ENCODE measurements at regions not wholly inside any gene's neighbourhood (a gene's known extent, or its start where the extent isn't known, plus 50 kb on each side); places are given as distances from the start of the nearest gene placed in this dataset.

DNA sequence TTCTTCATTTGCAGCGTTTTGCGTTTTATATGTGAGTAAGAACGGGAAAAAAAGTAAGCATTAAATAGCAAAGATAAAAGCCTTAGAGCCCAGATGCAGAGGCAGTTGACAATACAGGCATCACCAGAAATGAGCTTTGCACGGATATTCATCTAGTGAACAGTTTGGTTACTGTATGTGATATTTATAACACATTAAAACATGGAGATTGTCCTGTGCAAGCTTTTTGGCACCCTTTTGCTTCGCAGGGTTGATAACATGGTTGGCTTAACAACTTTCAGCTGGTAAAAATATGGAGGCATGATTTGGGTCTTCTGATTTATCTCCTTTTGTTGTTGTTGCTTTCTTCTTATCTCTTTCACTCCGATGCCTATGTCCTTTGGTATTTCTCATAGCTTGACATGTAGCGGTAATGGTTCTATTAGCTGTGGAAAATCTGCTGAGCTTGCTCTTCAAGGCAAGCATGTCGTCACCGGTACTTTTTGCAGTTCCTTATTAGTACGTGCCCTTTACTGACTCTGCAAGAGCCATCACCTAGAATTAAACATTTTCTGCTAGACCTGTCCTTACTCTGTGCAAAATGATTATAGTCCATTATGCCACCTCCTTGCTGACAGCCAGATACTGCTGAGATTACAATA is 102.9 kb downstream of the PCDH7 start:
- TF ChIP-seq, protein P1, sequence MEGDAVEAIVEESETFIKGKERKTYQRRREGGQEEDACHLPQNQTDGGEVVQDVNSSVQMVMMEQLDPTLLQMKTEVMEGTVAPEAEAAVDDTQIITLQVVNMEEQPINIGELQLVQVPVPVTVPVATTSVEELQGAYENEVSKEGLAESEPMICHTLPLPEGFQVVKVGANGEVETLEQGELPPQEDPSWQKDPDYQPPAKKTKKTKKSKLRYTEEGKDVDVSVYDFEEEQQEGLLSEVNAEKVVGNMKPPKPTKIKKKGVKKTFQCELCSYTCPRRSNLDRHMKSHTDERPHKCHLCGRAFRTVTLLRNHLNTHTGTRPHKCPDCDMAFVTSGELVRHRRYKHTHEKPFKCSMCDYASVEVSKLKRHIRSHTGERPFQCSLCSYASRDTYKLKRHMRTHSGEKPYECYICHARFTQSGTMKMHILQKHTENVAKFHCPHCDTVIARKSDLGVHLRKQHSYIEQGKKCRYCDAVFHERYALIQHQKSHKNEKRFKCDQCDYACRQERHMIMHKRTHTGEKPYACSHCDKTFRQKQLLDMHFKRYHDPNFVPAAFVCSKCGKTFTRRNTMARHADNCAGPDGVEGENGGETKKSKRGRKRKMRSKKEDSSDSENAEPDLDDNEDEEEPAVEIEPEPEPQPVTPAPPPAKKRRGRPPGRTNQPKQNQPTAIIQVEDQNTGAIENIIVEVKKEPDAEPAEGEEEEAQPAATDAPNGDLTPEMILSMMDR (IDR thresholded peaks at IDR 0.05; ENCODE audit: low read depth, low read length, missing control alignments) = no peak
- DNase-seq (ENCODE audit: extremely low read depth, low read depth) = no peak
- no peak overlapping the region for H3K4me3 ChIP-seq (replicated peaks; ENCODE audit: low read depth, low read length)

DNA sequence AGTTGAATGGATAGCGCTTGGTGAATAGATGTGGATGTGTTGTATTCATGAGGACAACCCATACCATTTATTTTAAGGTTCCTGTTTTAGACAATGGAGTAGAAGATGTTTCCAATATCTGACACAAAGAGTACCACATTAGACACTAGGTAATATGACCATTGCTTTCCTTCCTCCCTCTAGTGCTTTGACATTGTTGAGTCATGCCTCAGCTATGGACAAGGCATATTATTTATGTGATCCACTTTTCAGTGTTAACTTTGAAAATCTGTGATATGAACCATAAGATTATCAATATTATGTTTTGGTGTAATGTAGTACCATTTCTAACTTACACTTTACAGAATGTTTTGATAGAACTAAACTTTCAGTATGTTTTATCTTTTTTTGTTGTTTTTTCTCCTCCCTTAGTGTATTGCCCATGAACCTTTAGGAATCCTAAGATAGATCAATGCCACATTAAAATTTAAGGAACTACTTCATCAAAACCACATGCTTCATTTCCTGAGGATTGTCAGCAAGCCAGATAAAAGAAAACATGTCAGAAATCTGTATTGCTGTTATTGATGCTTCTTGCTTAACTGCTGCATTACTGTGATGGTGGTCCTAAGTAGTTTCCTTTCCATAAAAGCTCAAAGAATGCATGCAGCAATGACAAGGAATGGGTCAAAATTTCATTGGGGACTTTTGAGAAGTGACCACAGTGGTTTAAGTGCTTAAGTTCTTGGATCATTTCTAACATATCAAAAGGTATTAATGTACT is 105.0 kb downstream of the PCDH7 start:
- no peak overlapping the region for H3K4me3 ChIP-seq (replicated peaks; ENCODE audit: low read depth, low read length)
- no peak for DNase-seq (ENCODE audit: extremely low read depth, low read depth)
- TF ChIP-seq, protein P1 (IDR thresholded peaks at IDR 0.05; ENCODE audit: low read depth, low read length, missing control alignments) = no peak

- H3K4me3 ChIP-seq (replicated peaks; ENCODE audit: low read depth, low read length) = no peak overlapping the region
- no peak for DNase-seq (ENCODE audit: extremely low read depth, low read depth)
- TF ChIP-seq, protein P1 (IDR thresholded peaks at IDR 0.05; ENCODE audit: low read depth, low read length, missing control alignments) = no peak
These were observed 108.2 kb downstream of the PCDH7 start for GRCh38 chr4:30828264-30828926.

- H3K4me3 ChIP-seq (replicated peaks; ENCODE audit: low read depth, low read length) = no peak overlapping the region
- TF ChIP-seq, protein P1 (IDR thresholded peaks at IDR 0.05; ENCODE audit: low read depth, low read length, missing control alignments) = no peak
- no peak for DNase-seq (ENCODE audit: extremely low read depth, low read depth)
These were observed 112.5 kb downstream of the PCDH7 start for GRCh38 chr4:30832639-30833038.

- no peak for DNase-seq (ENCODE audit: extremely low read depth, low read depth)
- TF ChIP-seq, protein P1 (IDR thresholded peaks at IDR 0.05; ENCODE audit: low read depth, low read length, missing control alignments) = no peak
- H3K4me3 ChIP-seq (replicated peaks; ENCODE audit: low read depth, low read length) = no peak overlapping the region
These were observed 113.0 kb downstream of the PCDH7 start for GRCh38 chr4:30833206-30833605.

- TF ChIP-seq, protein P1 (IDR thresholded peaks at IDR 0.05; ENCODE audit: low read depth, low read length, missing control alignments) = no peak
- no peak overlapping the region for H3K4me3 ChIP-seq (replicated peaks; ENCODE audit: low read depth, low read length)
- DNase-seq (ENCODE audit: extremely low read depth, low read depth) = no peak
These were observed 114.9 kb downstream of the PCDH7 start for GRCh38 chr4:30835044-30835443.

Data from HFF-Myc (cell line).